ENCODE measurements at regions not wholly inside any gene's neighbourhood (a gene's known extent, or its start where the extent isn't known, plus 50 kb on each side); places are given as distances from the start of the nearest gene placed in this dataset.

DNA sequence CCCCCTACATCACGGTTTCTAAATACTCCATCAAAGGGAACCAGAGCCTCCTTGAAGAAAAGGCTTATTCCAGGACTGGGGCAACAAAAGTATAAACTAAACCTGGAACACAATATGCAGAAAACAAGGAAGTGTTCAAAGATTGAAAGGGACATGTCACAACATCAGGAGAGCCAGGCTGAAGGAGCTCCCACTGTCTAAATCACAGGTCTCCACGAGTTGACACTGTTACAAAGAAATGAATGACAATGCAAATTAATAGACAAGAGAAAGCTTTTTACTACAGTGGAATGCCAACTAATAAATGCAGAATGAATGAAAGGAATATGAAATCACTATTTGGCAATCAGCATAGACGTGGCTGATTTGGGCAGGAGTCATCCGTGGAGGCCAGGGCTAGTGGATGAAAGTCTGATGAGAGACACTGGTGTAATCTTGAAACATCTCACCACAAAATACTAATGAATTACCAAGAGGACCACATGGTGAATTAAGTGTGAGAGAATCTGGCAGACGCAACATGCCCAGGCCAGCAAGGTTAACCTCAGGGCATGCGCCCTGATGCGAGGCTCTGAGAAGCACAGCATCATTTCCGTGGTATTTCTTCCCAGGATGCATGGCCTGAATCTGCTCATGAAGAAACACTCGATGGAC is 123.8 kb upstream of the TJP1 start:
- H3K56ac ChIP-seq (ENCODE audit: insufficient read length, low read depth, low read length) = no peak overlapping the region
- H4K5ac ChIP-seq (ENCODE audit: insufficient read length, low read depth, low read length) = no peak overlapping the region
- H2AK5ac ChIP-seq (ENCODE audit: insufficient read length, low read length) = no peak overlapping the region
- H4K20me1 ChIP-seq (ENCODE audit: control insufficient read depth, insufficient read depth, insufficient read length) = no peaks in the 10 kb centered on the region
- no peak overlapping the region for H2AFZ ChIP-seq (ENCODE audit: low read length)
- no peaks in the 10 kb centered on the region for H3K27me3 ChIP-seq (ENCODE audit: insufficient read depth, low read length)
- no peak overlapping the region for H2BK5ac ChIP-seq (ENCODE audit: insufficient read length, low read length)
- H3K27me3 Mint-ChIP-seq (ENCODE audit: low read depth) = no peaks in the 10 kb centered on the region
- no peaks in the 10 kb centered on the region for H3K4me1 ChIP-seq (ENCODE audit: insufficient read depth, low read length)
- no peak overlapping the region for H3K18ac ChIP-seq (ENCODE audit: insufficient read length, low read depth, low read length)
- H3K4ac ChIP-seq (ENCODE audit: low read depth, low read length) = no peak overlapping the region
- H3K9me3 Mint-ChIP-seq = peaks cover 6 to 7% of the 10 kb centered on the region in 2 experiments; a peak in 4 of 5 replicates
- H2BK12ac ChIP-seq (ENCODE audit: insufficient read length, low read depth, low read length) = no peak overlapping the region
- H3K4me1 Mint-ChIP-seq = no peaks in the 10 kb centered on the region
- no peak overlapping the region for H3T11ph ChIP-seq (ENCODE audit: low read length)
- H3K14ac ChIP-seq (ENCODE audit: insufficient read depth, low read length) = no peak overlapping the region
- H3K23ac ChIP-seq (ENCODE audit: insufficient read length, low read depth, low read length) = no peak overlapping the region
- peaks cover 0 to 7% (median 2%) of the 10 kb centered on the region in 3 experiments; a peak in 3 of 7 replicates for H3K36me3 Mint-ChIP-seq (ENCODE audit: insufficient read depth in 1 of 3, low read depth in 3 of 3)
- TF ChIP-seq, protein P1, sequence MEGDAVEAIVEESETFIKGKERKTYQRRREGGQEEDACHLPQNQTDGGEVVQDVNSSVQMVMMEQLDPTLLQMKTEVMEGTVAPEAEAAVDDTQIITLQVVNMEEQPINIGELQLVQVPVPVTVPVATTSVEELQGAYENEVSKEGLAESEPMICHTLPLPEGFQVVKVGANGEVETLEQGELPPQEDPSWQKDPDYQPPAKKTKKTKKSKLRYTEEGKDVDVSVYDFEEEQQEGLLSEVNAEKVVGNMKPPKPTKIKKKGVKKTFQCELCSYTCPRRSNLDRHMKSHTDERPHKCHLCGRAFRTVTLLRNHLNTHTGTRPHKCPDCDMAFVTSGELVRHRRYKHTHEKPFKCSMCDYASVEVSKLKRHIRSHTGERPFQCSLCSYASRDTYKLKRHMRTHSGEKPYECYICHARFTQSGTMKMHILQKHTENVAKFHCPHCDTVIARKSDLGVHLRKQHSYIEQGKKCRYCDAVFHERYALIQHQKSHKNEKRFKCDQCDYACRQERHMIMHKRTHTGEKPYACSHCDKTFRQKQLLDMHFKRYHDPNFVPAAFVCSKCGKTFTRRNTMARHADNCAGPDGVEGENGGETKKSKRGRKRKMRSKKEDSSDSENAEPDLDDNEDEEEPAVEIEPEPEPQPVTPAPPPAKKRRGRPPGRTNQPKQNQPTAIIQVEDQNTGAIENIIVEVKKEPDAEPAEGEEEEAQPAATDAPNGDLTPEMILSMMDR (conservative IDR thresholded peaks at IDR 0.05) = no peak
- DNase-seq = no peak
- H3K27ac Mint-ChIP-seq = no peak overlapping the region
- H3K79me1 ChIP-seq (ENCODE audit: insufficient read depth, low read depth, low read length, poor library complexity, severe bottlenecking) = no peaks in the 10 kb centered on the region
- no peak overlapping the region for H3K27ac ChIP-seq (ENCODE audit: insufficient read length, low read depth, low read length)
- H2BK120ac ChIP-seq (ENCODE audit: low read depth, low read length, poor library complexity, severe bottlenecking) = no peak overlapping the region
- H3K9ac ChIP-seq (ENCODE audit: extremely low read depth, insufficient read length, low read length) = no peak overlapping the region
- no peaks in the 10 kb centered on the region for H3K23me2 ChIP-seq (ENCODE audit: insufficient read length, low read depth, low read length, poor library complexity, severe bottlenecking)
- H2BK20ac ChIP-seq (ENCODE audit: low read depth, low read length, poor library complexity, severe bottlenecking) = no peak overlapping the region
- H2BK15ac ChIP-seq (ENCODE audit: low read depth, low read length) = no peak overlapping the region
- no peak overlapping the region for H4K91ac ChIP-seq (ENCODE audit: insufficient read length, low read depth, low read length)
- no CpG with 5 or more reads among the region's 9 CpGs for WGBS (ENCODE audit: extremely low coverage, insufficient read length, low lambda C conversion rate)
- no peak overlapping the region for H4K8ac ChIP-seq (replicated peaks; ENCODE audit: insufficient read length, low read depth, low read length)
- H3K79me2 ChIP-seq (ENCODE audit: insufficient read depth, low read length) = no peaks in the 10 kb centered on the region
- H3K4me2 ChIP-seq (ENCODE audit: insufficient read depth, insufficient read length, low read length) = no peak overlapping the region
- H3K9me3 ChIP-seq (ENCODE audit: control insufficient read depth, low read depth, low read length) = no peaks in the 10 kb centered on the region
- no peak overlapping the region for H3K4me3 Mint-ChIP-seq
